ENCODE measurements at regions not wholly inside any gene's neighbourhood (a gene's known extent, or its start where the extent isn't known, plus 50 kb on each side); places are given as distances from the start of the nearest gene placed in this dataset.
"Not testable (repeated sequence)": the region's sequence is repeated elsewhere in the genome, so short reads cannot be mapped to it uniquely, and the experiment has no call there.

- no peak for DNase-seq
Observed at GRCh38 chr7:121560267-121560990, 164.3 kb upstream of the FAM3C start.

GRCh38 chr7:121558288-121558687, 162.2 kb upstream of the FAM3C start:
- no peak for DNase-seq

- DNase-seq: no peak
Observed at GRCh38 chr7:121557034-121557892, 161.2 kb upstream of the FAM3C start.

- DNase-seq: no peak
Observed at GRCh38 chr7:121555558-121555957, 159.4 kb upstream of the FAM3C start.

- peak; percentile 78 for DNase-seq
Observed at GRCh38 chr7:121547544-121548092, 151.5 kb upstream of the FAM3C start.

GRCh38 chr7:121546632-121547543, 150.8 kb upstream of the FAM3C start:
- DNase-seq: no peak

GRCh38 chr7:121545418-121545817, 149.3 kb upstream of the FAM3C start:
- no peak for DNase-seq

- no peak for DNase-seq
Observed at GRCh38 chr7:121544726-121545125, 148.6 kb upstream of the FAM3C start.

GRCh38 chr7:121544238-121544637, 148.1 kb upstream of the FAM3C start:
- no peak for DNase-seq

GRCh38 chr7:121541457-121541856, 145.3 kb upstream of the FAM3C start:
- DNase-seq: no peak

- DNase-seq: no peak
Observed at GRCh38 chr7:121540138-121540537, 144.0 kb upstream of the FAM3C start.

- DNase-seq: no peak
Observed at GRCh38 chr7:121537031-121537430, 140.9 kb upstream of the FAM3C start.

- DNase-seq: no peak
Observed at GRCh38 chr7:121531175-121532070, 135.3 kb upstream of the FAM3C start.

- DNase-seq: no peak
Observed at GRCh38 chr7:121530227-121531174, 134.4 kb upstream of the FAM3C start.

- no peak for DNase-seq
Observed at GRCh38 chr7:121529003-121529402, 132.9 kb upstream of the FAM3C start.

GRCh38 chr7:121526210-121526609, 130.1 kb upstream of the FAM3C start:
- not testable (repeated sequence) for DNase-seq

- no peak for DNase-seq
Observed at GRCh38 chr7:121525155-121525819, 129.2 kb upstream of the FAM3C start.

GRCh38 chr7:121521711-121522400, 125.7 kb upstream of the FAM3C start:
- DNase-seq: no peak

GRCh38 chr7:121520911-121521310, 124.8 kb upstream of the FAM3C start:
- DNase-seq: no peak
